Thyroid gland (tissue), 4 donors: ENCODE measurements at regions not wholly inside any gene's neighbourhood (a gene's known extent, or its start where the extent isn't known, plus 50 kb on each side); places are given as distances from the start of the nearest gene placed in this dataset.

Experiments
- POLR2A ChIP-seq, 2 donors: fragments of 450-650 bp; IDR thresholded peaks; one replicate each; pipeline ENCODE4 v1.6.1; 2017; ENCODE audit warnings: antibody characterized with exemption in 2 of 2, mild to moderate bottlenecking in 2 of 2, moderate library complexity in 1 of 2
- TF ChIP-seq, protein P1 (sequence below), 6 experiments: fragments of 200-600 bp in 3 of 6; fragments of 450-650 bp in 3 of 6; sonication (generic) in 3 of 6; IDR thresholded peaks; one replicate each; pipeline ENCODE4 v1.5.1; 2016 to 2019; ENCODE audit warnings: antibody characterized with exemption in 6 of 6, mild to moderate bottlenecking in 2 of 6, inconsistent platforms in 1 of 6, moderate library complexity in 1 of 6

DNA sequence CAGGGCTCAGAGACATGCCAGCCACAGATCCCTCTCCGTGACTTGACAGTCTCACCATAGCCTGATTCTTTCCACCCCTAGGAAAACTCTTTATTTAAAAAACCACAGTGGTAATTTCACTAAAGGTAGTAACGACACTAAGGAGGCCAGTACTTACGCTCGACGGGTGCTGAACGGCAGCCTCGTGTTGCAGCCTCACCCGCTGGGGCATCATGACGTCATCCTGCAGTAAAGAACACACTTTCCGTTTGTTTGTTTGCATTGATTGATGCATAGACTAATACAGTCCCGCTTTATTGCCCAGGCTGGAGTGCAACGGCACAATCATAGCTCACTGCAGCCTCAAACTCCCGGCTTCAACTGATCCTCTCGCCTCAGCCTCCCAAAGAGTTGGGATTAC lies 65.1 kb upstream of the METRNL start:
- no peak for TF ChIP-seq POLR2A (IDR thresholded peaks at IDR 0.05)
- TF ChIP-seq, protein P1, sequence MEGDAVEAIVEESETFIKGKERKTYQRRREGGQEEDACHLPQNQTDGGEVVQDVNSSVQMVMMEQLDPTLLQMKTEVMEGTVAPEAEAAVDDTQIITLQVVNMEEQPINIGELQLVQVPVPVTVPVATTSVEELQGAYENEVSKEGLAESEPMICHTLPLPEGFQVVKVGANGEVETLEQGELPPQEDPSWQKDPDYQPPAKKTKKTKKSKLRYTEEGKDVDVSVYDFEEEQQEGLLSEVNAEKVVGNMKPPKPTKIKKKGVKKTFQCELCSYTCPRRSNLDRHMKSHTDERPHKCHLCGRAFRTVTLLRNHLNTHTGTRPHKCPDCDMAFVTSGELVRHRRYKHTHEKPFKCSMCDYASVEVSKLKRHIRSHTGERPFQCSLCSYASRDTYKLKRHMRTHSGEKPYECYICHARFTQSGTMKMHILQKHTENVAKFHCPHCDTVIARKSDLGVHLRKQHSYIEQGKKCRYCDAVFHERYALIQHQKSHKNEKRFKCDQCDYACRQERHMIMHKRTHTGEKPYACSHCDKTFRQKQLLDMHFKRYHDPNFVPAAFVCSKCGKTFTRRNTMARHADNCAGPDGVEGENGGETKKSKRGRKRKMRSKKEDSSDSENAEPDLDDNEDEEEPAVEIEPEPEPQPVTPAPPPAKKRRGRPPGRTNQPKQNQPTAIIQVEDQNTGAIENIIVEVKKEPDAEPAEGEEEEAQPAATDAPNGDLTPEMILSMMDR (IDR thresholded peaks at IDR 0.05): no peak
